Naive thymus-derived CD4-positive, alpha-beta T cell (primary cell): ENCODE measurements at regions not wholly inside any gene's neighbourhood (a gene's known extent, or its start where the extent isn't known, plus 50 kb on each side); places are given as distances from the start of the nearest gene placed in this dataset.

Experiments
- ATAC-seq: fragments of 150-1000 bp; cut with Tn5 transposase; 2 replicates; pipeline ENCODE4 v1.10.0; 2021; ENCODE audit warnings: mild to moderate bottlenecking, moderate library complexity
- CTCF ChIA-PET: fragments of 350-600 bp; sonication (Branson Sonifier 250); formaldehyde crosslinking; loops from one replicate; lab custom pipeline; 2021; ENCODE audit warnings: antibody characterized with exemption; lab: Charles Lee
- POLR2A ChIA-PET: fragments of 350-600 bp; sonication (Branson Sonifier 250); formaldehyde crosslinking; loops from one replicate; lab custom pipeline; 2021; ENCODE audit warnings: antibody characterized with exemption, inconsistent platforms; lab: Charles Lee
- DNase-seq, 9 donors: peaks; one replicate each; pipeline versions ENCODE4 v3.0.0 to v3.0.0-alpha.2; 2020 to 2022; ENCODE audit warnings: mixed read lengths in 1 of 9
- H3K27ac ChIP-seq: one replicate; pipeline ENCODE4 v1.7.0; 2013; ENCODE audit warnings: mild to moderate bottlenecking, low read depth, low read length, moderate library complexity
- H3K27me3 ChIP-seq, 2 donors: one replicate each; pipeline ENCODE4 v1.7.0; 2013; ENCODE audit warnings: low read length in 2 of 2, mild to moderate bottlenecking in 2 of 2, moderate library complexity in 2 of 2; ENCODE audit not compliant: control insufficient read depth in 2 of 2, insufficient read depth in 2 of 2
- H3K36me3 ChIP-seq, 3 experiments: 1 replicate in 2 of 3; 2 replicates in 1 of 3; pipeline ENCODE4 v1.7.0; 2013; ENCODE audit warnings: low read length in 3 of 3, mild to moderate bottlenecking in 3 of 3, moderate library complexity in 1 of 3; ENCODE audit not compliant: insufficient read depth in 3 of 3, control insufficient read depth in 2 of 3
- H3K4me1 ChIP-seq, 2 donors: one replicate each; pipeline ENCODE4 v1.7.0; 2013; ENCODE audit warnings: low read length in 2 of 2, mild to moderate bottlenecking in 2 of 2, moderate library complexity in 1 of 2; ENCODE audit not compliant: control insufficient read depth in 2 of 2, insufficient read depth in 2 of 2
- H3K4me3 ChIP-seq: 2 replicates; pipeline ENCODE4 v1.7.0; 2013; ENCODE audit warnings: mild to moderate bottlenecking, low read length
- H3K9me3 ChIP-seq, 3 experiments: 1 replicate in 2 of 3; 2 replicates in 1 of 3; pipeline ENCODE4 v1.7.0; 2013; ENCODE audit warnings: low read length in 3 of 3; ENCODE audit not compliant: control insufficient read depth in 2 of 3
- H3K27ac Mint-ChIP-seq, 9 donors: one replicate each; pipeline ENCODE4 v1.8.0; 2020 to 2022; ENCODE audit warnings: mixed read lengths in 9 of 9, mild to moderate bottlenecking in 8 of 9, moderate library complexity in 5 of 9, inconsistent platforms in 2 of 9
- H3K27me3 Mint-ChIP-seq, 5 donors: one replicate each; pipeline ENCODE4 v1.8.0; 2021 to 2022; ENCODE audit warnings: mixed read lengths in 5 of 5, mild to moderate bottlenecking in 1 of 5
- H3K36me3 Mint-ChIP-seq, 5 donors: one replicate each; pipeline ENCODE4 v1.8.0; 2020 to 2022; ENCODE audit warnings: mixed read lengths in 5 of 5, mild to moderate bottlenecking in 3 of 5, inconsistent platforms in 1 of 5
- H3K4me1 Mint-ChIP-seq, 7 donors: one replicate each; pipeline ENCODE4 v1.8.0; 2020 to 2022; ENCODE audit warnings: mixed read lengths in 7 of 7, mild to moderate bottlenecking in 3 of 7, inconsistent platforms in 1 of 7
- H3K4me3 Mint-ChIP-seq, 10 donors: one replicate each; pipeline ENCODE4 v1.8.0; 2020 to 2022; ENCODE audit warnings: mild to moderate bottlenecking in 10 of 10, mixed read lengths in 10 of 10, moderate library complexity in 6 of 10, inconsistent platforms in 2 of 10
- H3K9me3 Mint-ChIP-seq, 11 donors: one replicate each; pipeline ENCODE4 v1.8.0; 2020 to 2022; ENCODE audit warnings: mixed read lengths in 11 of 11, mild to moderate bottlenecking in 4 of 11, inconsistent platforms in 1 of 11, moderate library complexity in 1 of 11
- intact Hi-C, 2 donors: fragments of 100-400 bp; cut with micrococcal nuclease; formaldehyde crosslinking; loops; one replicate each; pipeline ENCODE4 v1.15.1; 2023

DNA sequence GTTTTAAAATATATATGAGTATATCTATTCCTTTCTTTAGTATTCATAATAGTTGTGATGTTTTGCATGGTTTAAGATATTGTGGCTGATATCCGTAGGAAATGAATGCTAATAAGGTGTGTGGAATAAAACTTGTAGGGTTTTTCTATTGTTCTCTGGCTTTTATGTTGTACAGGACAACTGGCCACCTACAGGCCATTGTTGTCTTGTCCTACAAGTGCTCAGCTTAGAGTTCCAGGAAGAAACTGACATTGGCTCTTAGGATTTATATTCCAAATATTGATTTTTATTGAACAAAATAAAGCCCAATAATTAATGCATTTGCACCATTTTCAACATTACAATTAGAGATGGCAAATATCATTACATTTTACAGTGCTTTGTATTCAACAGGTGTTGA, 512.8 kb upstream of the TENM4 start:
- Histone ChIP-seq H3K9me3 (no peaks in the 10 kb centered on the region), H3K27ac (no peak overlapping the region), H3K4me3 (no peak overlapping the region), H3K36me3 (no peaks in the 10 kb centered on the region), H3K27me3 (no peaks in the 10 kb centered on the region), H3K4me1 (no peaks in the 10 kb centered on the region)
- Mint-ChIP-seq H3K27me3 (no peaks in the 10 kb centered on the region), H3K4me3 (no peak overlapping the region), H3K36me3 (no peaks in the 10 kb centered on the region), H3K4me1 (no peaks in the 10 kb centered on the region), H3K9me3 (peaks cover 0 to 25% (median 9%) of the 10 kb centered on the region in 11 donors), H3K27ac (no peak overlapping the region)
- ATAC-seq: no peak
- no peak for DNase-seq
- ChIA-PET CTCF (no interaction called here), POLR2A (no interaction called here)
- intact Hi-C loops: no loop called here

- intact Hi-C loops: no loop called here
- H3K27me3 Mint-ChIP-seq: no peaks in the 10 kb centered on the region
Measured at GRCh38 chr11:79950741-79951140, 509.9 kb upstream of the TENM4 start.

DNA sequence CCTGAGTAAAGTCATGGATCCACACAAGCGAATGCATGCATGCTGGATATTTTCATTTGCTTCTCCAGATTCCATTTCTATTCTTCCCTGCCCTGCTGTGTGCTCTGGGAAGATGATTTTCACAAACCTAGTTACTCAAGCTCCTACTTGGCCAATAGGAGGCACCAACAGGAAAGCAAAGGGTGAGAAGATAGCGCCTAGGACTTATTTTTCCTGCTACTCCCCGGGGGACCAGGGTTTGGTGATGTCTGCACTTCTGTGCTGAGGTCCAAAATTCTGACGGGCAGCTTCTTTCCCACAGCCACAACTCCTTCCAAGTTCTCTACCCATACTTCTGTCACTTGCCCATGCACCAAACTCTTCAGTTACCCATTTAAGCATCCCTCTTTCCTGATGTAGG, 509.3 kb upstream of the TENM4 start:
- no peaks in the 10 kb centered on the region for H3K4me1 Mint-ChIP-seq
- H3K27me3 ChIP-seq: no peaks in the 10 kb centered on the region
- CTCF ChIA-PET: no interaction called here

More at GRCh38 chr11:79950741-79951140, 509.9 kb upstream of the TENM4 start:
- Histone ChIP-seq H3K4me3 (no peak overlapping the region), H3K27ac (no peak overlapping the region), H3K4me1 (no peaks in the 10 kb centered on the region), H3K27me3 (no peaks in the 10 kb centered on the region), H3K36me3 (no peaks in the 10 kb centered on the region), H3K9me3 (no peaks in the 10 kb centered on the region)
- H3K9me3 Mint-ChIP-seq: peaks cover 0 to 14% (median 4%) of the 10 kb centered on the region in 11 donors
- H3K27ac Mint-ChIP-seq: no peak overlapping the region
- H3K4me1 Mint-ChIP-seq: no peaks in the 10 kb centered on the region
- ChIA-PET CTCF (no interaction called here), POLR2A (no interaction called here)
- no peak for DNase-seq
- H3K4me3 Mint-ChIP-seq: no peak overlapping the region
- H3K36me3 Mint-ChIP-seq: no peaks in the 10 kb centered on the region
- ATAC-seq: no peak

GRCh38 chr11:79949574-79949973, 508.7 kb upstream of the TENM4 start:
- Mint-ChIP-seq H3K4me3 (no peak overlapping the region), H3K9me3 (peaks cover 0 to 14% (median 0%) of the 10 kb centered on the region in 11 donors), H3K36me3 (no peaks in the 10 kb centered on the region), H3K4me1 (no peaks in the 10 kb centered on the region), H3K27ac (no peak overlapping the region), H3K27me3 (no peaks in the 10 kb centered on the region)
- ATAC-seq: no peak
- no peaks in the 10 kb centered on the region for H3K27me3 ChIP-seq
- no peaks in the 10 kb centered on the region for H3K9me3 ChIP-seq
- H3K36me3 ChIP-seq: no peaks in the 10 kb centered on the region
- intact Hi-C loops: no loop called here
- H3K4me1 ChIP-seq: no peaks in the 10 kb centered on the region
- no peak overlapping the region for H3K27ac ChIP-seq
- no peak overlapping the region for H3K4me3 ChIP-seq
- DNase-seq: no peak
- ChIA-PET POLR2A (no interaction called here), CTCF (no interaction called here)

More for the DNA sequence above, 509.3 kb upstream of the TENM4 start:
- Histone ChIP-seq H3K36me3 (no peaks in the 10 kb centered on the region), H3K9me3 (no peaks in the 10 kb centered on the region), H3K4me1 (no peaks in the 10 kb centered on the region), H3K27ac (no peak overlapping the region), H3K4me3 (no peak overlapping the region)
- Mint-ChIP-seq H3K27me3 (no peaks in the 10 kb centered on the region), H3K36me3 (no peaks in the 10 kb centered on the region), H3K27ac (no peak overlapping the region), H3K9me3 (peaks cover 0 to 14% (median 2%) of the 10 kb centered on the region in 11 donors), H3K4me3 (no peak overlapping the region)
- no peak for DNase-seq
- ATAC-seq: no peak
- POLR2A ChIA-PET: no interaction called here
- intact Hi-C loops: no loop called here

- intact Hi-C loops: no loop called here
- POLR2A ChIA-PET: no interaction called here
Measured at GRCh38 chr11:79942646-79943045, 501.8 kb upstream of the TENM4 start.

GRCh38 chr11:79942090-79942489, 501.3 kb upstream of the TENM4 start:
- ChIA-PET POLR2A (no interaction called here), CTCF (no interaction called here)
- Mint-ChIP-seq H3K27ac (no peak overlapping the region), H3K27me3 (no peaks in the 10 kb centered on the region), H3K9me3 (peaks cover 0 to 10% (median 0%) of the 10 kb centered on the region in 11 donors), H3K4me3 (no peak overlapping the region), H3K4me1 (no peaks in the 10 kb centered on the region), H3K36me3 (no peaks in the 10 kb centered on the region)
- Histone ChIP-seq H3K9me3 (peaks cover 0 to 5% (median 0%) of the 10 kb centered on the region in 3 experiments), H3K4me1 (no peaks in the 10 kb centered on the region), H3K27ac (no peak overlapping the region), H3K36me3 (no peaks in the 10 kb centered on the region), H3K27me3 (no peaks in the 10 kb centered on the region), H3K4me3 (no peak overlapping the region)
- ATAC-seq (no peak), DNase-seq (no peak)
- intact Hi-C loops: no loop called here

More at GRCh38 chr11:79942646-79943045, 501.8 kb upstream of the TENM4 start:
- no peaks in the 10 kb centered on the region for H3K36me3 Mint-ChIP-seq
- H3K9me3 Mint-ChIP-seq: peaks cover 0 to 11% (median 0%) of the 10 kb centered on the region in 11 donors
- no peaks in the 10 kb centered on the region for H3K4me1 Mint-ChIP-seq
- Histone ChIP-seq H3K4me3 (no peak overlapping the region), H3K4me1 (no peaks in the 10 kb centered on the region), H3K36me3 (no peaks in the 10 kb centered on the region), H3K27ac (no peak overlapping the region), H3K27me3 (no peaks in the 10 kb centered on the region), H3K9me3 (peaks cover 0 to 5% (median 0%) of the 10 kb centered on the region in 3 experiments)
- ATAC-seq (no peak), DNase-seq (no peak)
- no peak overlapping the region for H3K27ac Mint-ChIP-seq
- no peaks in the 10 kb centered on the region for H3K27me3 Mint-ChIP-seq
- CTCF ChIA-PET: no interaction called here
- no peak overlapping the region for H3K4me3 Mint-ChIP-seq

DNA sequence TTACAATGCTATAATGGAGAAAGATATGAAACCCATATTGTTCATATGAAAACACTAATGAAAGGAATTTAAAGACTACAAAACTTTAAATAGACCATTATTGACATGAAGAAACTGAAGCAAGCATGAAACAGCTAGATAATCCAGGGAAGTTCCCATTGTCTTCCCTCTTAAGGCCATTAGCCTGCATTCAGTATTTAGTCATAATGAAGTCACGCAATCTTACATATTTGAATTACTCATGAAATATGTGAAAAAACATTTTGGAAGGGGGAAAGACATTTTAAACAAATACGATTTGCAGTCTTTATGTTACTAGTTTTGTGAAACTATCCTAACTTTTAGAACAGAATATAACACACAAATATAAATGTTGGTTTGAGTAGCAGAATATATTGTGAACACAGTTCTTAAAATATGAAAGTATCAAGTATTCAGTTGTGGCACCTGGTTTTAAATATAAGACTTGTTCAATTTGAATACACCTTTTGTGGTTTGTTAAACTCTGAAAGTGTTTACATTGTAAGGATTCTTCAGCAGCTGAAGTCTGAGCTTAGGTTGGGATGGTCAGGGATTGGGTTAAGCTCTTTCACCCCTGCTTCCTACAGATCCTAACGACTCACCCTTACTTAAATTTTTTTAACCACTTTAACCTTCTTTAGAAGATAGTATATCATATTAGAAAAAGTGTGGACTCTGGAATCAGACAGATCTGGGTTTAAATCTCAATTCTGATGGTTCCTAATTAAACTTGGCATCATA, 500.3 kb upstream of the TENM4 start:
- H3K4me3 ChIP-seq: no peak overlapping the region
- no peak overlapping the region for H3K27ac Mint-ChIP-seq
- POLR2A ChIA-PET: no interaction called here
- CTCF ChIA-PET: no interaction called here
- intact Hi-C loops: no loop called here
- H3K27me3 Mint-ChIP-seq: no peaks in the 10 kb centered on the region
- DNase-seq (no peak), ATAC-seq (no peak)
- H3K9me3 ChIP-seq: peaks cover 0 to 5% (median 0%) of the 10 kb centered on the region in 3 experiments
- no peaks in the 10 kb centered on the region for H3K27me3 ChIP-seq
- H3K36me3 ChIP-seq: no peaks in the 10 kb centered on the region
- H3K27ac ChIP-seq: no peak overlapping the region
- no peaks in the 10 kb centered on the region for H3K4me1 Mint-ChIP-seq
- peaks cover 0 to 18% (median 5%) of the 10 kb centered on the region in 11 donors for H3K9me3 Mint-ChIP-seq
- H3K36me3 Mint-ChIP-seq: no peaks in the 10 kb centered on the region
- no peak overlapping the region for H3K4me3 Mint-ChIP-seq
- no peaks in the 10 kb centered on the region for H3K4me1 ChIP-seq
